ENCODE measurements at regions not wholly inside any gene's neighbourhood (a gene's known extent, or its start where the extent isn't known, plus 50 kb on each side); places are given as distances from the start of the nearest gene placed in this dataset.

- TF ChIP-seq EZH2 (IDR thresholded peaks at IDR 0.05; ENCODE audit: borderline replicate concordance, control insufficient read depth, low read depth, low read length) (no peak), TBL1XR1 (IDR thresholded peaks at IDR 0.05; ENCODE audit: low read depth, low read length) (no peak), NFXL1 (IDR thresholded peaks at IDR 0.05; ENCODE audit: borderline replicate concordance) (no peak), POLR2AphosphoS5 (IDR thresholded peaks at IDR 0.05; ENCODE audit: low read length) (no peak), ESRRA (IDR thresholded peaks at IDR 0.05; ENCODE audit: low read length) (no peak), ZNF274 (IDR thresholded peaks at IDR 0.05; ENCODE audit: insufficient read depth, insufficient read length) (no peak), JUND (IDR thresholded peaks at IDR 0.05; ENCODE audit: low read depth, low read length) (no peak), POLR2A (IDR thresholded peaks at IDR 0.05; ENCODE audit: low read depth, low read length) (no peak), CTCF (IDR thresholded peaks at IDR 0.05 in 2 of 3, conservative IDR thresholded peaks at IDR 0.05 in 1 of 3; ENCODE audit: control insufficient read depth in 2 of 3, extremely low read depth in 1 of 3, insufficient read depth in 1 of 3, low read depth in 3 of 3, low read length in 3 of 3) (no peak)
Observed at GRCh38 chr12:124499190-124499753, 68.1 kb downstream of the NCOR2 start.

Measured in GM12878 (cell line).